ENCODE measurements at regions not wholly inside any gene's neighbourhood (a gene's known extent, or its start where the extent isn't known, plus 50 kb on each side); places are given as distances from the start of the nearest gene placed in this dataset.

DNA sequence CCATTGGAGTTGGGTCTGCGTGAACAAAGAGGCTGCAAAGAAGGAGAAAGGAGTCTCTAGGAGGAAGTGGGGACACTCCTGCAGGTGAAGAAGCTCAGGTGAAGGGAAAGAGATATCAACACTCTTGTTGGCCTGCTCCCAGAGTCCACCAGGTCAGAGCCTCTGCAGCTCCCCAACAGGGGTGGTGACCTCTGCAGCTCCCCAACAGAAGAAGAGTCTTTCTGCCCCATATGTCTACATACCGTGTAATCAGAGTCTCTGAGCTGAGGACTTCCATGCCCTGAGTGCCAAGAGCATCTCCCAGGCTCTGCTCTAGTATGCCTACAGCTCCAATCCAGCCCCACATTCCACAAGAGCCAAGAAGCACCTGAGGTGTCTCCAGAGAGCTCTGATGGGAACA is 67.4 kb upstream of the TRPC7 start:
- no peak for TF ChIP-seq CTCF (conservative IDR thresholded peaks at IDR 0.05; ENCODE audit: low read length)
- no peak for TF ChIP-seq EZH2phosphoT487 (IDR thresholded peaks at IDR 0.05; ENCODE audit: borderline replicate concordance)

All from Loucy (cell line).